SK-MEL-5 (cell line): ENCODE measurements at regions not wholly inside any gene's neighbourhood (a gene's known extent, or its start where the extent isn't known, plus 50 kb on each side); places are given as distances from the start of the nearest gene placed in this dataset.

Experiments
- DNase-seq: peaks from one replicate; pipeline ENCODE4 v3.0.0-alpha.2; 2016; ENCODE audit warnings: low read depth, low spot score
- in situ Hi-C: cut with HindIII; loops from 2 replicates; pipeline ENCODE4 v1.10.0; 2016; ENCODE audit warnings: low sequenced_read_pairs, high pct_unique_total_duplicates, low pct_unique_long_range_greater_than_20kb

- DNase-seq, result no peak
- in situ Hi-C loops, result no loop called here
Observed at GRCh38 chr10:4070184-4070583, 285.2 kb upstream of the KLF6 start.

DNA sequence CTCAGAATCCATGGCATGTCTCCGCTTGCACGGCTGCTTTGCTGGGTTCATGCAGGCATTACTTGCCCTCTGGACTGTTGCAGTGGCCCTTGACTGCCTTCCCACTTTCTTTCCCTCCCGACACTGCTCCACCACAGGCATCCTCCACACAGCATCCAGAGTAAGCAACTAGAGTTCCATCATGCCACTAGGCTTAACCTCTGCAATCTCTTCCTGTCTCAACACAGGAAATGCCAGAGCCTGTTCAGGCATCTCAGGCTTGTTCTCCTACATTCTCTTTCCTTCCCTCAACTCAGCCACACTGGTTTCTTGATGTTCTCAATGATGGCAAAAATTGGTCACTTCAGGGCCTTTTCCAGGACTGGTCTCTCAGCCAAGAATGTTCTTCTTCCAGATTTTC, 284.5 kb upstream of the KLF6 start:
- no peak for DNase-seq
- in situ Hi-C loops, result no loop called here

DNA sequence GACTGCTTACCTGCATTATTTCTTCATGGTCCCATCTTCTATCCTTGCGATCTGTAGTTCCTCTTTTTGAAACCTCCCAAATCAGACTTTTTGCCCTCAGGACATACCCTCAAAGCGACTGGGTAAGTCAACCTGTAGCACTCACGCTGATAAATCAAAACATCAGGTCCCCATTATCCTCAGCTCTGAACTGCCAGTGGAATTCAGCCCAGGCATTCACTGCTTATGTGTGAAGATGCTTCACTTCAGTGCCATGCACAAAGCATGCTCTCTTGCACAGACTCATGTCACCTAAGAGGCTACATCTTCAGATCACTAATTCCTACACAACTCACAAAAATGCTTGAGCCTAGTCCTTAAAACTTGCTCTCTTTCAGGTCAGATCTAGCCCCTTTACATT, 283.6 kb upstream of the KLF6 start:
- in situ Hi-C loops, result no loop called here

GRCh38 chr10:4067931-4068561, 283.0 kb upstream of the KLF6 start:
- in situ Hi-C loops, result no loop called here
- DNase-seq, result no peak

More for the DNA sequence above, 283.6 kb upstream of the KLF6 start:
- DNase-seq, result no peak

DNA sequence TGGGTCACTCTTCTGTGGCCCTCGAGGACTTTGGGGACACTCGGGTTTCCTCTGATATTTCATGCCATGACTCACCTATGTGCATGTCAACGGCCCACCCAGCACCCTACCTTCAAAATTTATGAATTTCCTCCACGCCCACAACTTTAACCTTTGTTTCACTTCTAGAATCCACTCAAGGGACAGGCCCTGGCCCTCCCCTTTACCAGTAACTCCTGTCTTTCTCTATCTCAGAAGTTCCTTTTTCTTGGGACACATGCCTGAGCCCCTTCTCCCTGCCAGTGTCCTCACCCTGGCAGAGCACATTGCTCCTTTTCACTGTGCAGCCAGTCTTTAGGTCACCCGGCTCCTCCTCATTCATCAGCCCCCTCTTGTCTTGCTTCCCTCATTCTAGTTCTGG, 282.5 kb upstream of the KLF6 start:
- in situ Hi-C loops, result no loop called here
- no peak for DNase-seq

DNA sequence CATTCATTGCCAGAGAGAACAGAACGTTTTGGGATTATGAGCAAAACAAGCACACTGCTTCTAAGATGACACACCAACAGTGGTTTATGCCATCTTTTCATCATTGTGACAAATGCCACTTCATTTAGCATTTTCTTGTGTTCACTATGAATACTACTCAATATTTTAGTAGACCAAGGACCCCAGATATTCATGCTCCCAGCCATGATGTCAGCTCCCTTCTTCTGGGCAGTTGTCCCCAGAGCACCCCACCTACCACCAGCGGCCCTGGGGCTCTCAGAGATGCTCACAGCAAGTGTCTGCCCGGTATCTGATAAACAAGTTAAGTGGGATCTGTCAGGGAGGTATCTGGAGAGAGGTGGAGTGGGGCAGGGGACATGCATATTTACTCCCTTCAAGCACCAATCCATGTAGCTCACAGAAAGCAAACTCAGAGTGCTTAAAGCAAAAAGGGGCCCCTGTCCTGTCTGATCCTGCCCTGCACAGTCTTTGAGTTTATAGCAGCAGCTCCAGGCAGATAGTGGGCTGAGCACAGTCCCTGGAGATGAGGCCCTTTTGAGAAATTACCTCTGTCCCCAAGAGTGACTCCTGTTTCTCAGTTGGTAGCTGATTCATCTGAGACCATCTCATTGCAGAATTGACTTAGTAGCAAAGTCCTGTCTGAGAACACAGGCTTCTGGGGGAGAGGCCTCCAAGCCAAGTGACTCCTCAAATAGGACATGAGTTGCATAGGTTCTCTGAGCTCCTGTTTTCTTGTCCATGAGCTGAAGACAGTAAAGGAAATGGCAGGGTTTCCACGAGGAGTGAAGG, 281.8 kb upstream of the KLF6 start:
- in situ Hi-C loops, result no loop called here
- no peak for DNase-seq

DNA sequence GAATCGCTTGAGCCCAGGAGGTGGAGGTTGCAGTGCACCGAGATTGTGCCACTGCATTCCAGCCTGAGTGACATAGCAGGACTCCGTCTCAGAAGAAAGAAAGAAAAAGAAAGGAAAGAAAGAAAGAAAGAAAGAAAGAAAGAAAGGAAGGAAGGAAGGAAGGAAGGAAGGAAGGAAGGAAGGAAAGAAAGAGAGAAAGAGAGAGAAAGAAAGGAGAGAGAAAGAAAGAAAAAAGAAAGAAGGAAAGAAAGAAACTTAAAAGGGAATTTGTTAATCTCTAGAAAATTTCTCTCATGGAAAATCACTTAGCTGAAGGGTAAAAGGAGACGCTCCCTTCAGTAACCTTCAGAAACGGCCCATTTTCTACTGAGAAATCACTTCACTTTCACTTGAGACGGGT, 279.5 kb upstream of the KLF6 start:
- in situ Hi-C loops, result no loop called here
- no peak for DNase-seq

DNA sequence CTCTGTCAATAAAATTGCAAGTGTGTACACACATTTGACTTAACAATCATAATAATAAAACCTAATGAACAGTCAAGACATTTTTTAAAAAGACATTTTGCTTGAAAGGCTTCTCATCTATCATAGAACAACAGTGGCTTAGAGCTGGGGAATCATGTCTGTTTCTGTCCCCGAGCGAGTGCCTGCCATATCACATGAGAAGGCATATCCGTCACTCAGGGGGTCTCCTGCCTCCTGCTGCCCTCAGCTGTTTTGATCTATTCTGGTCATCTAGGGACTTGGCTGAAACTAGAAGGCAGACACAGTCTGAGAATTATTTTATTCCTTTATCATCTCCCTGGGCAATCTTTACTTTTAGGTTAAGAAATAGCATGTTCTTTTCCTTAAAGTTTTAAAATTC, 278.7 kb upstream of the KLF6 start:
- no peak for DNase-seq
- in situ Hi-C loops, result no loop called here

GRCh38 chr10:4062751-4063150, 277.7 kb upstream of the KLF6 start:
- in situ Hi-C loops, result no loop called here
- DNase-seq, result no peak

- DNase-seq, result no peak
- in situ Hi-C loops, result no loop called here
Observed at GRCh38 chr10:4062072-4062471, 277.1 kb upstream of the KLF6 start.

- no peak for DNase-seq
- in situ Hi-C loops, result no loop called here
Observed at GRCh38 chr10:4061441-4061951, 276.5 kb upstream of the KLF6 start.

DNA sequence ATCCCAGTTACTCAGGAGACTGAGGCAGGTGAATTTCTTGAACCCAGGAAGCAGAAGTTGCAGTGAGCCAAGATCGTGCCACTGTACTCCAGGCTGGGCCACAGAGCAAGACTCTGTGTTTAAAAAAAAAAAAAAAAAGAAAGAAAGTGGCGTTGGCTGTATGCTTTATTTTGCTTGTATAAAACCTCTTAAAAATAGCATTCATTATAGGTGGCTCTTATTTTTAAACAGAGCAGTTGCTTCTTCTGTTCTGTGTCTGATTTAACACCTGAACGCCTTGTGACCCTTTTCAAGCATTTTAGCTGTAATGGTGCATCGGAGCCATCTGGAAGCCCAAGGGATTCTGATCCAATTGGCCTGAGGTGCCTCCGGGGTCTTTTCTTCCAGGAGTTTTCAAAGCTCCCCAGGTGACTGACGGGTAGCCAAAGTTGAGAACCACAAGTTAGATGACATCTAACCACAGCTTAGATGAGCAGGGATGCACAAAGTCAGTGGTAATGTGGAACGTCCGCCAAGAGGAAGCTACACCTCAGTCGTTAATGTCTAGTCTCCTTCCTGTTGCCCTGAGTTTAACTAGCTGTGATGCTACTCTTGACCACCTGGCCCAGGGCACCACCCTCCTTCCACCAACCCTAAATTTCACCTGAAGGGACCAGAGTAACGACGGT, 274.6 kb upstream of the KLF6 start:
- in situ Hi-C loops, result no loop called here
- no peak for DNase-seq

DNA sequence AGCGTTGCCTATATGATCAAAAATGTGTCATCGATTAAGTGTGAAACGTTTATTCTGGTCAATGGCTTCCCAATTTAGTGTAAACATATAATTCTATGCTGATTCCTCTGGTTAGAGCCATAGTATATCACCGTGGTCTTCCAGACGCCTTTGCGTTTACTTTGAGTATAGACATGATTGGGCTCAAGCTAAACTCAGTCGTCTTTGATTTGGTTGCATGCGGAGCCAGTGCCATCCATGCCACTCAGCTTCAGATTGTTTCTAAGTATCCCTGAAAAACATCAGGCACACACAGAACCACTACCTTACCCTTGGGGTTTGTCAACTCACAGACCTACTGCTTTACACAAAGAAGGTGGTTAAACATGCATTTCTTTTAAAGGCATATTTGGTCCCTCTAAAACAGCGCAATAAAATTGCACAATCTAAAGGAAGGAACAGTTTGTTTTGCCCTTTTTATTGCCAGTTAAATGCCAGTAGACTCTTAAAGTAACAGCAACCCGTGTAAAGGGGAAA, 273.6 kb upstream of the KLF6 start:
- in situ Hi-C loops, result no loop called here

DNA sequence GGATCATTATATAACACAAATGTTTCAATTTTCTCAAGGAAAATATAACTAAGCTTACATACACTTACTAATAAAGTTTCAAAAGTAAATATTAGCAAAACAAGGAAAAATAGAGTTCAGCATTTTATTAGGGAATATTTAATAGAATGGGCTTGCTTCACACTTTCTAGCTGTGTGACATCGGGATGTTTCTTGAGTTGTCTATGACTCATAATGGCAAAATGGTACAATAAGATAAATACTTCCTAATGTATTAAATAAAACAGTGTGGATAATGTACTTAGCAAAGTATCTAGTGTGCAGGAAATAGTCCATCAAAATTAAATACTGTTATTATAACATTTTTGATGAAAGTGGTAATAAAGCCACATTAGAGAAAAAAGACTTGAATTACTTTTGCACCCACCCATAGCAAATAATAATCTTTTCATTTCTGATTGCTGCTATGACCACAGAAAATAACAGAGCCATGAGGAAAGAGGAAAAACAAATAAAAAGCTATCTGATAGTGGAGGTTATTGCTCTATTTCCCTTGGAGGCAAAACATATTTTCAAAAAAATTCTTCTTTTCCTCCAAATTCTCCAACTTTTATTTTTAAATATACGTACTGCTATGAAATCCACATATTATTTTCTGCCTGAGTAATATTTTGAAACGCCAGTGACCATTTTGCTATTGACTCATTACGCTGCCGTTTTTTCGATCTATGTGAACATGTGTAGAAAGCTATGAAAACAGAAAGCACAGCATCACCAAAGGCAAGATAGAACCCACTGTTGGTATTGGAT, 272.9 kb upstream of the KLF6 start:
- in situ Hi-C loops, result no loop called here
- DNase-seq, result no peak

More for the DNA sequence above, 273.6 kb upstream of the KLF6 start:
- DNase-seq, result no peak

GRCh38 chr10:4057021-4057420, 272.0 kb upstream of the KLF6 start:
- DNase-seq, result no peak
- in situ Hi-C loops, result no loop called here

DNA sequence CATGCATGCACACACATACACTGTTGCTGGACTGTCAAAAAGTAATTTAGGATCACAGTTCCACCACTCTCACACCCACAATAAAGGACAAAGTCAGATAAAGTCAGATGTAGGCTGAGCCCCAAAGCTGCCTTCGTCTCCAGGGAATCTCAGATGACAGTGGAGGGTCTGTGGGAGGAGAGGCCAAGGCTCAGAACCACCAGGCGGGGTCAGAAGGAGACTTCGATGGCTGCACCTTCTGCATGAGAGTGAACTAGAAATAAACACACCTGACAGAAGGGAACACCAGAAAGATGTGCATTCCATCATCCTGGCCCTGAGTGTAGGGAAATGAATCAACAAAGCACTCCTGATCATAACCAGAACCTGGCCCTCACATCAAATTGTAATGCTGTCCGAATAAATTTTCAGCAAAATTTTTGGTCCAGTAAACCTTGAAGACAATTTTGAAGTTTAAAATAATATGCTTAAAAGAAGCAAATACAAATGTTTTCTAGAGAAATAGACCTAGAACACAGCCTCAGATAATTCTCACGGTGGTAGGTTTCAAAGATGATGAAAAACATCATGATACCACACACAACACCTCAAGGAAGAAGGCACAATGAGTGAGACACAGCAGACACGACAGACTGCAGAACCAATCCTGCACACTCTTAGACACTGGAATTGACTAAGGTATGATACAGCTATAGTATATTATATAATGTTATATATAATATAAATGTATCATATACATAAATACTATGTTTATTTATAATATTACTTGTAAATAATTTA, 269.8 kb upstream of the KLF6 start:
- in situ Hi-C loops, result no loop called here
- no peak for DNase-seq

DNA sequence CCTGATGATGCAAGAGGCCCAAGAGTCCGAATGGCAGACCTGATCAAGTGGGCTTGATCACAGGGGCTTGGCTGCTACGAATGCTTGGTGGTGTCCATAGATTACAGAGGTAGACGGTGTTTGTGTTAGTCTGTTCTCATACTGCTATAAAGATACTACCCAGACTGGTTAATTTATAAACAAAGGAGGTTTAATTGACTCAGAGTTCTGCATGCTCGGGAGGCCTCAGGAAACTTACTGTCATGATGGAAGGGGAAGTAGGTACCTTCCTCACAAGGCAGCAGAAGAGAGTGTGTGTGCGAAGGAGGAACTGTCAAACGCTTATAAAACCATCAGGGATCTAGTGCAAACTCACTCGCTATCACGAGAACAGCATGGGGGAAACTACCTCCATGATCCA, 268.9 kb upstream of the KLF6 start:
- in situ Hi-C loops, result no loop called here
- no peak for DNase-seq
